ENCODE measurements at regions not wholly inside any gene's neighbourhood (a gene's known extent, or its start where the extent isn't known, plus 50 kb on each side); places are given as distances from the start of the nearest gene placed in this dataset.

DNA sequence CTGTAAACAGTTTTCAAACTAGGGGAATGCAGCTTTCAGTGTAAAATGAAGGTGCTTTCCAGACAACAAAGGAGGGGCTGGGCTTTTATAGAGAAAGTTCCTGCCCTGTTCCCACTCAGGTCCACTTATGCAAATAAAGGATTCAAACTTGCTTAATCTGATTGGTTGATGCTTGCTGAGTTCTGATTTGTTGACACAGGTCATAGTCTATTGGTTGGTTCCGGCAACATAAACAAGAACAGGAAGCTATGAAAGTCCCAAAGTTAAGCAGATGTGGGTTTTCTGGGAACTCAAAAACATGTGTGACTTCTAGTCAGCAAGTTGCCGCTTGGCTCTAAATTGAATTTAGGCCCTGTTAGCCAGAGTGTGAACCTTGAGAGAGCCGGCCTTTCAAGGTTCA, 194.2 kb upstream of the SVIL start:
- H3K36me3 ChIP-seq (ENCODE audit: control insufficient read depth, insufficient read depth, low read length), result no peaks in the 10 kb centered on the region
- DNase-seq (ENCODE audit: low read depth) (no peak), FAIRE-seq (no peak)
- H3K4me3 ChIP-seq (ENCODE audit: low read depth, low read length), result no peak overlapping the region
- TF ChIP-seq, protein P1, sequence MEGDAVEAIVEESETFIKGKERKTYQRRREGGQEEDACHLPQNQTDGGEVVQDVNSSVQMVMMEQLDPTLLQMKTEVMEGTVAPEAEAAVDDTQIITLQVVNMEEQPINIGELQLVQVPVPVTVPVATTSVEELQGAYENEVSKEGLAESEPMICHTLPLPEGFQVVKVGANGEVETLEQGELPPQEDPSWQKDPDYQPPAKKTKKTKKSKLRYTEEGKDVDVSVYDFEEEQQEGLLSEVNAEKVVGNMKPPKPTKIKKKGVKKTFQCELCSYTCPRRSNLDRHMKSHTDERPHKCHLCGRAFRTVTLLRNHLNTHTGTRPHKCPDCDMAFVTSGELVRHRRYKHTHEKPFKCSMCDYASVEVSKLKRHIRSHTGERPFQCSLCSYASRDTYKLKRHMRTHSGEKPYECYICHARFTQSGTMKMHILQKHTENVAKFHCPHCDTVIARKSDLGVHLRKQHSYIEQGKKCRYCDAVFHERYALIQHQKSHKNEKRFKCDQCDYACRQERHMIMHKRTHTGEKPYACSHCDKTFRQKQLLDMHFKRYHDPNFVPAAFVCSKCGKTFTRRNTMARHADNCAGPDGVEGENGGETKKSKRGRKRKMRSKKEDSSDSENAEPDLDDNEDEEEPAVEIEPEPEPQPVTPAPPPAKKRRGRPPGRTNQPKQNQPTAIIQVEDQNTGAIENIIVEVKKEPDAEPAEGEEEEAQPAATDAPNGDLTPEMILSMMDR (IDR thresholded peaks at IDR 0.05; ENCODE audit: insufficient read depth, low read length, severe bottlenecking), result no peak
- no peaks in the 10 kb centered on the region for H3K27me3 ChIP-seq (ENCODE audit: control insufficient read depth, insufficient read depth, low read length)

DNA sequence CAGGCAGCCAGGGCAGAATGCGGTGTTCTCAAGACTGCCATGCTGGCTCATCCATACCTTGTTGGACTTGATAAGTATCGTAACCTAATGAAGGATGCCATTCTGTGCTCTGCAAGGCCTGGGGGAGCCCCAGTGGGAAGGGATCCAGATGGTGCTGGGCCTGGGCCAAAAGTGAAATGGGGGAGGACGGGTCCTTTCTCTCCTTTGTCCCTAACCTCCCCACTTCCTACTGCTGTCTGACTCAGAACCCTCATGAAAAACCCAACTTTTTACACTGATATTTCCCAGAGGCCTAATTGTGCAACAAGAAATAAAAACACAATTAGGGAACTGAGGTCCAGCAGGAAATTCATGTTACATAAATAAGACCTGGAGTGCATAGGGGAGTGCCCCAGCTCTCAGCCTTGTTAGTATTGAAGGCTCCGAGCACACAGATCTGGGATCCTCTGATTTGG, 193.7 kb upstream of the SVIL start:
- no peaks in the 10 kb centered on the region for H3K27me3 ChIP-seq (ENCODE audit: control insufficient read depth, insufficient read depth, low read length)
- DNase-seq (ENCODE audit: low read depth) (no peak), FAIRE-seq (no peak)
- no peaks in the 10 kb centered on the region for H3K36me3 ChIP-seq (ENCODE audit: control insufficient read depth, insufficient read depth, low read length)
- no peak overlapping the region for H3K4me3 ChIP-seq (ENCODE audit: low read depth, low read length)
- TF ChIP-seq, protein P1 (IDR thresholded peaks at IDR 0.05; ENCODE audit: insufficient read depth, low read length, severe bottlenecking), result no peak

DNA sequence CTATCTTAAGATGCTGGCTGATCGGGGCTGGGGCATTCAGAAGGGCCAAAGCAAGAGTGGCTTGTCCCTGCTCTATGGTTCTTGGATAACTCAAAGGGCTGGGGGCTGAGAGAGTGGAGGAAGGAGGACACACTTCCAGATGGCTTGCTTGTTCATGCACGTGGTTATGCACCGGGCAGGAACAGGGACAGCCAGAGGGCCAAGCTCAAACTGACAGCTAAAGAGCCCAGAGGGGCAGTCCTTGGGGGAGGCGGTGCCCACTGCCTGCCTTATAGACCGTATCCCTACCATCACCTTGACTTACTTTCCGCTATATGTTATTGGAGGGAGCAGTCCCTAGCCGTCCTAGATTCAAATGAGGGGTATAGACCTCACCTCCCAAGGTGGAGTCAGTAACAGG, 192.7 kb upstream of the SVIL start:
- peak; percentile 18 for FAIRE-seq
- TF ChIP-seq, protein P1 (IDR thresholded peaks at IDR 0.05; ENCODE audit: insufficient read depth, low read length, severe bottlenecking), result no peak
- H3K36me3 ChIP-seq (ENCODE audit: control insufficient read depth, insufficient read depth, low read length), result no peaks in the 10 kb centered on the region
- no peak for DNase-seq (ENCODE audit: low read depth)
- no peaks in the 10 kb centered on the region for H3K27me3 ChIP-seq (ENCODE audit: control insufficient read depth, insufficient read depth, low read length)
- no peak overlapping the region for H3K4me3 ChIP-seq (ENCODE audit: low read depth, low read length)

DNA sequence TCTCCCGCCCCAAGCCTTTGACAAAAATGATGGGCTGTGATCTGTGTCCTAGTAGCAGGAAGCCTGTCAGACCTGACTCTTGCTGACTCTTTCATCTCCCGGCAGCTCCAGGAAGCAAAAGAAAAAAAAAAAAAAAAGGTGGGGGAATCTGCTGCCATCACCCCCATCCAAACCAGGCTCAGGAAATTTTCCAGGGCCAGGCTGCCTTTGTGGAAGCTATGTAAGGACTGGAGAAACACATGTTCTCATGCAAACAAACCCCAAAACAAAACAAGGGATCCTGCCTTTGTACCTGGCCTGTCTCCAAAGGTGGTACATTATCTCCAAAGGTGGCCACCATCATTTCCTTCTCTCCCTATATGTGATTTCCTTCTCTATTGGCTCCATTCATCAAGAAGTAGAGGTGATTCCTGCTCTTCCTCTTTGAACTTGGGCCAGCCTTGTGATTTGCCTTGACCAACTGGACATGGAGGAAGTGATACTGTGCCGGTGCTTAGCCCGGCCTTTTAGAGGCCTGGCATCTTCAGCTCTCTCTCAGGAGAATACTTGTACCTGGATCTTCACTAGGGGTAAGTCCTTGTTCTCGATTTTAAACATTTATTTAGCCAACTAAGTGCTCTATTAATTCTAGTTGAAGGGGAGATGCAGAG, 192.2 kb upstream of the SVIL start:
- Histone ChIP-seq H3K4me3 (ENCODE audit: low read depth, low read length) (no peak overlapping the region), H3K27me3 (ENCODE audit: control insufficient read depth, insufficient read depth, low read length) (no peaks in the 10 kb centered on the region), H3K36me3 (ENCODE audit: control insufficient read depth, insufficient read depth, low read length) (no peaks in the 10 kb centered on the region)
- FAIRE-seq, result no peak
- no peak for DNase-seq (ENCODE audit: low read depth)
- TF ChIP-seq, protein P1 (IDR thresholded peaks at IDR 0.05; ENCODE audit: insufficient read depth, low read length, severe bottlenecking), result no peak

DNA sequence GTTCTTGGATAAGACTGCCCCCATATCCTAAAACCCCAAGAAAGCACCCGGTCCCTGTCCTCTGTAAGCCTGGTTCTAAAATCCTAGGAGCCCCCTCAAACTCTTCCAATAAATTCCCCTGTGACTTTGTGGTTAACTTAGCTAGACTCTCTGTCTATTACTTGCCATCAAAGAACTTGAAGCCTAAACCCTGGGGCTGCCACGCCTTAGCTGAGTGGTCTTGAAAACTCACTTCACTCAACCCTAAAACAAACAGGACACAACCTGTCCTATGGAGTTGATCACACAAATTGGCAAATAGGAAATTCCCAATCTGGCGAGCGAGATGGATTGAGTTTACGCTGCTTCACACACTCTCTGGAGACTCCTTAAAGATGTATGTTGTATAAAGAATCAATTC, 191.4 kb upstream of the SVIL start:
- Histone ChIP-seq H3K4me3 (ENCODE audit: low read depth, low read length) (no peak overlapping the region), H3K27me3 (ENCODE audit: control insufficient read depth, insufficient read depth, low read length) (no peaks in the 10 kb centered on the region), H3K36me3 (ENCODE audit: control insufficient read depth, insufficient read depth, low read length) (no peaks in the 10 kb centered on the region)
- TF ChIP-seq, protein P1 (IDR thresholded peaks at IDR 0.05; ENCODE audit: insufficient read depth, low read length, severe bottlenecking), result no peak
- no peak for FAIRE-seq
- DNase-seq (ENCODE audit: low read depth), result peak; percentile 76

DNA sequence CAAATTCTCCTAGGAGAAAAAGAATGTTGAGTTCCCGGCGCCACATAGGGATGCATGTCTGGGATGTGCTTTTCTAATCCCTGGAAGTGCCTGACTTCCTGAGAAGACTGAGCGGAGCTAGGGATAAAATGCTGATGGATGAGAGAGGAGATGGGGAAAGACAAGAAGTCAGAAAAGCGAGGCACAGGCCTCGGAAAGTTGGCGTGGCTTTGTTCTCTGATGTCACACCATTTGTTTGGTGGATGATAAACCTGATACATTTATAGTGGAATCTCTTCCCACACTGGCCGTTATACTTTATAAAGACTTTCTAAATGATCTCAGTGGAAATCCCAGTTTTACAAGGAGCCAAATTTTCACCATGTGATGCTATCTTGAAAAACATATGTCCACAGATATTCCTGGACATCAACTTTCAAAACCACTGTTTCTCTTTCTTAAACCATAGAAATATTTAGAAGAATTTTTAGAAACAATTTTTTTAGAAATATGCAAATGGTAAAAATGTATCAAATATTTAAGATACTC, 188.8 kb upstream of the SVIL start:
- TF ChIP-seq, protein P1 (IDR thresholded peaks at IDR 0.05; ENCODE audit: insufficient read depth, low read length, severe bottlenecking), result no peak
- Histone ChIP-seq H3K27me3 (ENCODE audit: control insufficient read depth, insufficient read depth, low read length) (no peaks in the 10 kb centered on the region), H3K4me3 (ENCODE audit: low read depth, low read length) (no peak overlapping the region), H3K36me3 (ENCODE audit: control insufficient read depth, insufficient read depth, low read length) (no peaks in the 10 kb centered on the region)
- FAIRE-seq (no peak), DNase-seq (ENCODE audit: low read depth) (no peak)
